ENCODE measurements at regions not wholly inside any gene's neighbourhood (a gene's known extent, or its start where the extent isn't known, plus 50 kb on each side); places are given as distances from the start of the nearest gene placed in this dataset.

- Histone ChIP-seq H3K4me3 (no peak overlapping the region), H3K36me3 (no peaks in the 10 kb centered on the region), H3K9me3 (no peaks in the 10 kb centered on the region), H3K27ac (no peak overlapping the region), H3K4me1 (no peaks in the 10 kb centered on the region), H3K27me3 (no peaks in the 10 kb centered on the region)
- no peak for TF ChIP-seq CTCF (IDR thresholded peaks at IDR 0.05)
- no peak for DNase-seq (ENCODE audit: low spot score in 2 of 2)
- intact Hi-C loops (cut with DNase I) = no loop called here
Measured at GRCh38 chr3:177439694-177440269, 242.5 kb upstream of the TBL1XR1 start.

- H3K27ac ChIP-seq = no peak overlapping the region
Measured at GRCh38 chr3:177440456-177441104, 243.3 kb upstream of the TBL1XR1 start.

DNA sequence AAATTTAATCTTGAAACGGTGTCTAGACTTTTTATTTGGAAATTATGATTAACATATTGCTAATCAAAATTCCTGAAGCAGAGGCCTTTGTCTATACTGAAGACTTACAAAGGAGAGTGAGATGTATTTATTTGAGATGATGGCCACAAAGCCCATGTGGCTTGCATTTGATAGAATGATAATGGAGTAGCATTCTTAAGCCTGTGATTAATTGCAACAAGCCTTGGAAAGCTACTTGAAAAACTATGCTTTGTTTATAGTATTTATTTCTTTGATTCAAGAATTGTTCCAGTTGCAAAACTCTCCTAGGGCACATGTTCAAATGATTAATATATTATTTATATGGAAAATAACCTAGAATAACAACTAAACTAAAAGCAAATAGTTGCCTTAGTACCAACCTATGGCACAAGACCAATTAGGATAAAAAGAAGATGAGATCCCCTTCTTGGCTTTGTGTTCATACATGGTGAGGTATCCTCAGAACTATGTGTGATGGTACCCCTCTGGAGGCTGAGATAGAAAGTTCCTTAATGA lies 244.1 kb upstream of the TBL1XR1 start:
- no peak for DNase-seq (ENCODE audit: low spot score in 2 of 2)
- Histone ChIP-seq H3K27me3 (no peaks in the 10 kb centered on the region), H3K4me1 (no peaks in the 10 kb centered on the region), H3K27ac (no peak overlapping the region), H3K4me3 (no peak overlapping the region), H3K36me3 (no peaks in the 10 kb centered on the region), H3K9me3 (no peaks in the 10 kb centered on the region)
- intact Hi-C loops (cut with DNase I) = no loop called here
- no peak for TF ChIP-seq CTCF (IDR thresholded peaks at IDR 0.05)

More at GRCh38 chr3:177440456-177441104, 243.3 kb upstream of the TBL1XR1 start:
- H3K27me3 ChIP-seq = no peaks in the 10 kb centered on the region
- no peak for TF ChIP-seq CTCF (IDR thresholded peaks at IDR 0.05)
- no peak overlapping the region for H3K4me3 ChIP-seq
- no peaks in the 10 kb centered on the region for H3K4me1 ChIP-seq
- intact Hi-C loops (cut with DNase I) = no loop called here
- no peaks in the 10 kb centered on the region for H3K9me3 ChIP-seq
- no peaks in the 10 kb centered on the region for H3K36me3 ChIP-seq
- no peak for DNase-seq (ENCODE audit: low spot score in 2 of 2)

- Histone ChIP-seq H3K36me3 (no peaks in the 10 kb centered on the region), H3K27ac (no peak overlapping the region), H3K4me3 (no peak overlapping the region), H3K27me3 (no peaks in the 10 kb centered on the region), H3K9me3 (no peaks in the 10 kb centered on the region), H3K4me1 (no peaks in the 10 kb centered on the region)
- TF ChIP-seq CTCF (IDR thresholded peaks at IDR 0.05) = no peak
- no peak for DNase-seq (ENCODE audit: low spot score in 2 of 2)
- intact Hi-C loops (cut with DNase I) = no loop called here
Measured at GRCh38 chr3:177441813-177442646, 244.7 kb upstream of the TBL1XR1 start.

GRCh38 chr3:177443469-177443868 lies 246.2 kb upstream of the TBL1XR1 start:
- no peak overlapping the region for H3K4me3 ChIP-seq
- intact Hi-C loops (cut with DNase I) = no loop called here

More at GRCh38 chr3:177443469-177443868, 246.2 kb upstream of the TBL1XR1 start:
- Histone ChIP-seq H3K27ac (no peak overlapping the region), H3K36me3 (no peaks in the 10 kb centered on the region), H3K27me3 (no peaks in the 10 kb centered on the region), H3K9me3 (no peaks in the 10 kb centered on the region), H3K4me1 (no peaks in the 10 kb centered on the region)
- no peak for DNase-seq (ENCODE audit: low spot score in 2 of 2)
- no peak for TF ChIP-seq CTCF (IDR thresholded peaks at IDR 0.05)

All from ascending aorta (tissue), 2 donors.